NB4 (cell line): ENCODE measurements at regions not wholly inside any gene's neighbourhood (a gene's known extent, or its start where the extent isn't known, plus 50 kb on each side); places are given as distances from the start of the nearest gene placed in this dataset.

Experiments
- DNase-seq: peaks from one replicate; pipeline ENCODE4 v3.0.0; 2010; ENCODE audit warnings: low read depth
- H3K4me3 ChIP-seq: one replicate; pipeline ENCODE4 v1.5.1; 2011; ENCODE audit warnings: mild to moderate bottlenecking, low read depth, low read length, moderate library complexity
- CTCF ChIP-seq: IDR thresholded peaks from one replicate; pipeline ENCODE4 v1.5.1; 2012; ENCODE audit warnings: low read depth, low read length
- MAX ChIP-seq: IDR thresholded peaks from 2 replicates; pipeline ENCODE4 v1.6.1; 2011; ENCODE audit warnings: low read depth, low read length
- MYC ChIP-seq: IDR thresholded peaks from 2 replicates; pipeline ENCODE4 v1.6.1; 2011; ENCODE audit warnings: low read depth, low read length
- POLR2A ChIP-seq: IDR thresholded peaks from 2 replicates; pipeline ENCODE4 v1.6.1; 2011; ENCODE audit warnings: mild to moderate bottlenecking; ENCODE audit not compliant: insufficient read length; ENCODE audit errors: extremely low read depth

- DNase-seq: no peak
- no peak overlapping the region for H3K4me3 ChIP-seq
- no peak for TF ChIP-seq MAX
- TF ChIP-seq CTCF: no peak
- no peak for TF ChIP-seq MYC
- TF ChIP-seq POLR2A: no peak
Measured at GRCh38 chrX:22325096-22325495, 52.4 kb downstream of the CBLL2 start.

GRCh38 chrX:22329783-22330182, 57.1 kb downstream of the CBLL2 start:
- no peak for DNase-seq
- TF ChIP-seq CTCF (no peak), MAX (no peak)

GRCh38 chrX:22338740-22339139, 66.0 kb downstream of the CBLL2 start:
- no peak overlapping the region for H3K4me3 ChIP-seq
- no peak for DNase-seq
- TF ChIP-seq CTCF (no peak), MAX (no peak), MYC (no peak), POLR2A (no peak)

More at GRCh38 chrX:22329783-22330182, 57.1 kb downstream of the CBLL2 start:
- no peak overlapping the region for H3K4me3 ChIP-seq

GRCh38 chrX:22339459-22339858, 66.7 kb downstream of the CBLL2 start:
- DNase-seq: no peak
- TF ChIP-seq CTCF: no peak
- no peak for TF ChIP-seq MAX
- TF ChIP-seq MYC: no peak
- no peak for TF ChIP-seq POLR2A
- H3K4me3 ChIP-seq: no peak overlapping the region

GRCh38 chrX:22340022-22340616, 67.4 kb downstream of the CBLL2 start:
- TF ChIP-seq MAX (no peak), MYC (no peak), POLR2A (no peak), CTCF (no peak)
- H3K4me3 ChIP-seq: no peak overlapping the region
- DNase-seq: no peak

- no peak for TF ChIP-seq POLR2A
- no peak for TF ChIP-seq MAX
- TF ChIP-seq MYC: no peak
- no peak for TF ChIP-seq CTCF
- no peak overlapping the region for H3K4me3 ChIP-seq
- DNase-seq: no peak
Measured at GRCh38 chrX:22343192-22343591, 70.5 kb downstream of the CBLL2 start.
